Naive thymus-derived CD8-positive, alpha-beta T cell (primary cell): ENCODE measurements at regions not wholly inside any gene's neighbourhood (a gene's known extent, or its start where the extent isn't known, plus 50 kb on each side); places are given as distances from the start of the nearest gene placed in this dataset.
"Not testable (repeated sequence)": the region's sequence is repeated elsewhere in the genome, so short reads cannot be mapped to it uniquely, and the experiment has no call there.

Source experiments
- ATAC-seq, 2 donors: fragments of 150-1000 bp; cut with Tn5 transposase in 1 of 2; sonication (Bioruptor Pico), chemical (Tn5 transposase) in 1 of 2; 1 replicate in 1 of 2; 2 replicates in 1 of 2; pipeline ENCODE4 v1.10.0; 2021; ENCODE audit warnings: mild to moderate bottlenecking in 2 of 2, moderate library complexity in 2 of 2
- POLR2A ChIA-PET: fragments of 350-600 bp; sonication (Branson Sonifier 250); formaldehyde crosslinking; loops from one replicate; lab custom pipeline; 2021; ENCODE audit warnings: antibody characterized with exemption; lab: Charles Lee
- DNase-seq, 10 donors: peaks; one replicate each; pipeline versions ENCODE4 v3.0.0 to v3.0.0-alpha.2; 2020 to 2022
- H3K27ac Mint-ChIP-seq, 10 donors: one replicate each; pipeline ENCODE4 v1.8.0; 2020 to 2022; ENCODE audit warnings: mild to moderate bottlenecking in 10 of 10, mixed read lengths in 10 of 10, moderate library complexity in 4 of 10, inconsistent platforms in 1 of 10
- H3K27me3 Mint-ChIP-seq, 5 donors: one replicate each; pipeline ENCODE4 v1.8.0; 2021 to 2022; ENCODE audit warnings: mixed read lengths in 5 of 5
- H3K36me3 Mint-ChIP-seq, 3 donors: one replicate each; pipeline ENCODE4 v1.8.0; 2020 to 2022; ENCODE audit warnings: mixed read lengths in 3 of 3, mild to moderate bottlenecking in 2 of 3, inconsistent platforms in 1 of 3
- H3K4me1 Mint-ChIP-seq, 4 donors: one replicate each; pipeline ENCODE4 v1.8.0; 2021 to 2022; ENCODE audit warnings: mixed read lengths in 4 of 4
- H3K4me3 Mint-ChIP-seq, 10 donors: one replicate each; pipeline ENCODE4 v1.8.0; 2020 to 2022; ENCODE audit warnings: mild to moderate bottlenecking in 10 of 10, mixed read lengths in 10 of 10, moderate library complexity in 6 of 10, inconsistent platforms in 1 of 10
- H3K9me3 Mint-ChIP-seq, 9 donors: one replicate each; pipeline ENCODE4 v1.8.0; 2020 to 2022; ENCODE audit warnings: mixed read lengths in 9 of 9, mild to moderate bottlenecking in 3 of 9, inconsistent platforms in 1 of 9, moderate library complexity in 1 of 9
- microRNA-seq: library from miRNA; unstranded; fragments of <30 nt; microRNA quantifications from one replicate; pipeline ENCODE4 v1.2.0, GENCODE V29; 2022; ENCODE audit warnings: borderline microRNAs expressed

GRCh38 chr10:131035779-131036178, 275.7 kb downstream of the TCERG1L start:
- Mint-ChIP-seq H3K27me3 (peaks cover 0 to 10% (median 0%) of the 10 kb centered on the region in 5 donors), H3K9me3 (peaks cover 0 to 4% (median 0%) of the 10 kb centered on the region in 9 donors)
- POLR2A ChIA-PET = no interaction called here

GRCh38 chr10:131038056-131038455, 273.5 kb downstream of the TCERG1L start:
- POLR2A ChIA-PET = no interaction called here
- ATAC-seq = no peak

More at GRCh38 chr10:131035779-131036178, 275.7 kb downstream of the TCERG1L start:
- Mint-ChIP-seq H3K36me3 (no peaks in the 10 kb centered on the region), H3K4me1 (no peaks in the 10 kb centered on the region), H3K4me3 (no peak overlapping the region), H3K27ac (no peak overlapping the region)
- ATAC-seq (no peak), DNase-seq (no peak)

GRCh38 chr10:131041031-131041430, 270.5 kb downstream of the TCERG1L start:
- H3K27ac Mint-ChIP-seq = no peak overlapping the region
- no peaks in the 10 kb centered on the region for H3K36me3 Mint-ChIP-seq
- no peaks in the 10 kb centered on the region for H3K4me1 Mint-ChIP-seq
- H3K27me3 Mint-ChIP-seq = peaks cover 0 to 10% (median 3%) of the 10 kb centered on the region in 5 donors
- POLR2A ChIA-PET = no interaction called here
- ATAC-seq (no peak), DNase-seq (no peak)
- H3K4me3 Mint-ChIP-seq = no peak overlapping the region
- peaks cover 0 to 4% (median 0%) of the 10 kb centered on the region in 9 donors for H3K9me3 Mint-ChIP-seq

More at GRCh38 chr10:131038056-131038455, 273.5 kb downstream of the TCERG1L start:
- no peaks in the 10 kb centered on the region for H3K4me1 Mint-ChIP-seq
- no peaks in the 10 kb centered on the region for H3K36me3 Mint-ChIP-seq
- H3K4me3 Mint-ChIP-seq = no peak overlapping the region
- H3K27me3 Mint-ChIP-seq = peaks cover 0 to 10% (median 0%) of the 10 kb centered on the region in 5 donors
- peaks cover 0 to 4% (median 0%) of the 10 kb centered on the region in 9 donors for H3K9me3 Mint-ChIP-seq
- no peak for DNase-seq
- no peak overlapping the region for H3K27ac Mint-ChIP-seq

- POLR2A ChIA-PET = no interaction called here
- Mint-ChIP-seq H3K27ac (no peak overlapping the region), H3K4me3 (no peak overlapping the region), H3K27me3 (peaks cover 0 to 9% (median 3%) of the 10 kb centered on the region in 5 donors), H3K4me1 (peaks cover 0 to 2% (median 0%) of the 10 kb centered on the region in 4 donors), H3K36me3 (no peaks in the 10 kb centered on the region), H3K9me3 (peaks cover 0 to 4% (median 0%) of the 10 kb centered on the region in 9 donors)
- no peak for DNase-seq
- no peak for ATAC-seq
Observed at GRCh38 chr10:131041441-131041840, 270.1 kb downstream of the TCERG1L start.

GRCh38 chr10:131042015-131042414, 269.5 kb downstream of the TCERG1L start:
- DNase-seq, H3K27me3 Mint-ChIP-seq, POLR2A ChIA-PET, H3K36me3 Mint-ChIP-seq, ATAC-seq, H3K4me1 Mint-ChIP-seq, H3K4me3 Mint-ChIP-seq, H3K27ac Mint-ChIP-seq, H3K9me3 Mint-ChIP-seq: not testable (repeated sequence)

Small RNA genes in the stretch of these regions (microRNA-seq; reads per million reads assigned to microRNA genes)
- gene MIR378C = 2.7 reads per million
